GM12878 (cell line): ENCODE measurements at regions not wholly inside any gene's neighbourhood (a gene's known extent, or its start where the extent isn't known, plus 50 kb on each side); places are given as distances from the start of the nearest gene placed in this dataset.

Experiments used
- BACH1 ChIP-seq: fragments of 450-650 bp; IDR thresholded peaks from 2 replicates; pipeline ENCODE4 v1.6.1; 2017; ENCODE audit warnings: mild to moderate bottlenecking, borderline replicate concordance
- FOS ChIP-seq: IDR thresholded peaks from 3 replicates; pipeline ENCODE4 v1.6.1; 2011; ENCODE audit warnings: borderline replicate concordance; ENCODE audit not compliant: insufficient read length; ENCODE audit errors: extremely low read depth
- ZBTB33 ChIP-seq: fragments of 450-650 bp; IDR thresholded peaks from 2 replicates; pipeline ENCODE4 v1.6.1; 2017; ENCODE audit warnings: mild to moderate bottlenecking
- TF ChIP-seq, protein P1 (sequence below): fragments of 450-650 bp; IDR thresholded peaks from 2 replicates; pipeline ENCODE4 v1.6.1; 2016; ENCODE audit warnings: mild to moderate bottlenecking

GRCh38 chr15:84402856-84403608 is 167.5 kb downstream of the GOLGA6L4 start:
- TF ChIP-seq, protein P1, sequence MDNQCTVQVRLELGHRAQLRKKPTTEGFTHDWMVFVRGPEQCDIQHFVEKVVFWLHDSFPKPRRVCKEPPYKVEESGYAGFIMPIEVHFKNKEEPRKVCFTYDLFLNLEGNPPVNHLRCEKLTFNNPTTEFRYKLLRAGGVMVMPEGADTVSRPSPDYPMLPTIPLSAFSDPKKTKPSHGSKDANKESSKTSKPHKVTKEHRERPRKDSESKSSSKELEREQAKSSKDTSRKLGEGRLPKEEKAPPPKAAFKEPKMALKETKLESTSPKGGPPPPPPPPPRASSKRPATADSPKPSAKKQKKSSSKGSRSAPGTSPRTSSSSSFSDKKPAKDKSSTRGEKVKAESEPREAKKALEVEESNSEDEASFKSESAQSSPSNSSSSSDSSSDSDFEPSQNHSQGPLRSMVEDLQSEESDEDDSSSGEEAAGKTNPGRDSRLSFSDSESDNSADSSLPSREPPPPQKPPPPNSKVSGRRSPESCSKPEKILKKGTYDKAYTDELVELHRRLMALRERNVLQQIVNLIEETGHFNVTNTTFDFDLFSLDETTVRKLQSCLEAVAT = no peak
- no peak for TF ChIP-seq BACH1
- no peak for TF ChIP-seq ZBTB33
- no peak for TF ChIP-seq FOS
